Stimulated activated CD8-positive, alpha-beta memory T cell treated with anti-CD3 and anti-CD28 coated beads, Interleukin-2, amount 100 ng/mL, for 48 hours (primary cell): ENCODE measurements at regions not wholly inside any gene's neighbourhood (a gene's known extent, or its start where the extent isn't known, plus 50 kb on each side); places are given as distances from the start of the nearest gene placed in this dataset.

Source experiments
- DNase-seq, 2 donors: peaks; one replicate each; pipeline ENCODE4 v3.0.0-alpha.2; 2020; ENCODE audit warnings: low read depth in 2 of 2

DNA sequence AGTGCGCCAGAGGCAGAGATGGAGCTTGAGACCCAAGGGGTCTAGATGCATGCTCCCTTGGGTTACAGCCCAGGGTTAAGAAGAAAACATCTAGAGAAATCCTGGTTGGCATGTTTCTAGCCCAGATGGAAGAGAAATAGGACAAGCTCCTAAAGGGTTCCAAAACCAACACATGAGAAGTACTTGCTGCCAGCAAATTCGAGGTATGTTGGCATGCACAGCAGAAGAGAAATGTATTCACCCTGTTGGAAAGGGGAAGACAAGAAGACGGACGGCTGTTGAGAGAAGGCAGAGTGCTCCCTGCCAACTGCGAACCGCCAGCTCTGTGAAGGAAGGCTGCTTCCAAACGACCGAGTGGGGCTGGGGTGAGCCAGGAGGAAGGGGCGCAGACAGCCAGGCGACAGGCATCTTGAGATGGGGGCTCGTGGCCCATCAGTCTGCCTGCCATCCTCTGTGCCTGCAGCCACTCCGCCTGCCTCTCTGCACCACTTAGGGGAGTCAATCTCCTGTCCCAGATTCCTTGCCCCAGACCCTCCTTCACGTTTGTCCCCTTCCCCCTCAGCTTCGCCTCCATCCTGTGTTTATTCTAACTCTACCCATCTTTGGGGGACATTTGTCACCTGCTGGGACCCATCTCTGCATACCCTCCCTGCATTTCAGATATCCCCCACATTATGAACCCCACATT, 249.2 kb downstream of the CDC5L start:
- no peak for DNase-seq

DNA sequence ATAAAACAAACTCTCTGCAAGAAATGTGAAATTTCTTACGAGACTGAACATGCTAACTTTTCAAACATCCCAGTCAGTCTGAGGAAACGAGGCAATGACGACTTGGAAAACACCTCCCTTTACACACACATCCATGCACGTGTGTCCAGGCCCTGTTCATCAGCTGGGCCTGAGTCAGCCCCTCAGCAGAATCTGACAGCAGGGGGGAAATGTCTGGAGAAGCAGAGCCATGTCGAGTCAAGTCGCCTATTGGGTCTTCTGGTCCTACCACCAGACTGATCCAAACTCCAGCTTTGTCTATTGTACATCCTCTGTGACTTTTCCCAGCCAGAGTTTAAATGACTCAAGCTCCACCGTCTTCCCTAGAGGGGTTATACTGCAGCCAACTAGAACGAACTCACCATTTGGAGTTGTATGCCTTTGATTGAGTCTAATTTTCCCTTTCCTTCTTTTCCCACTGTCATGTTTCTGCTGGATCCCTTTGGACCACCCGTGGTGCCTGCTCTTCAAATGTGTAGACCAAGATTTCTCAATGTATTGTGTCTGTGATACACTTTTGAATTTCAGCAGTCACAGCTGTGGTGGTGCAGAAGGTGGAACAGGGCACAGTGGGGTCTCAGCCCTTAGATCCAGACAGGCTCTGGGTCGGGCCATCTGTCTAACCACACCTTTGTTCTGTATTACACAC, 254.0 kb downstream of the CDC5L start:
- DNase-seq = no peak

DNA sequence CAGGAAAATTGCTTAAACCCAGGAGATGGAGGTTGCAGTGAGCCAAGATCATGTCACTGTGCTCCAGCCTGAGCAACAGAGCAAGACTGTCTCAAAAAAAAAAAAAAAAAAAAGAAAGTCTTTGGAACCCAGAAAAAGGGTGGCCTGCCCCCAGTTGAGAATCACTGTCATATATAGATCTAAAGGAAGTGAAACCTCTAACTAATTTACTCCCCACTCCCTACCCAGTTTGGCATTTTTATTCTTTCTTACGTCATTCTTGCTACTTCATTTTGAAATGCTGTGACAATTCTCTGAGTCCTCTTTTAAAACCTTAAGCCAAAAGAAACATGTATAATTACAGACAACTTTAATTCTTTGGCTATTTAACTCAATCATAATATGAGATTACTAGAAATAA, 254.8 kb downstream of the CDC5L start:
- no peak for DNase-seq

DNA sequence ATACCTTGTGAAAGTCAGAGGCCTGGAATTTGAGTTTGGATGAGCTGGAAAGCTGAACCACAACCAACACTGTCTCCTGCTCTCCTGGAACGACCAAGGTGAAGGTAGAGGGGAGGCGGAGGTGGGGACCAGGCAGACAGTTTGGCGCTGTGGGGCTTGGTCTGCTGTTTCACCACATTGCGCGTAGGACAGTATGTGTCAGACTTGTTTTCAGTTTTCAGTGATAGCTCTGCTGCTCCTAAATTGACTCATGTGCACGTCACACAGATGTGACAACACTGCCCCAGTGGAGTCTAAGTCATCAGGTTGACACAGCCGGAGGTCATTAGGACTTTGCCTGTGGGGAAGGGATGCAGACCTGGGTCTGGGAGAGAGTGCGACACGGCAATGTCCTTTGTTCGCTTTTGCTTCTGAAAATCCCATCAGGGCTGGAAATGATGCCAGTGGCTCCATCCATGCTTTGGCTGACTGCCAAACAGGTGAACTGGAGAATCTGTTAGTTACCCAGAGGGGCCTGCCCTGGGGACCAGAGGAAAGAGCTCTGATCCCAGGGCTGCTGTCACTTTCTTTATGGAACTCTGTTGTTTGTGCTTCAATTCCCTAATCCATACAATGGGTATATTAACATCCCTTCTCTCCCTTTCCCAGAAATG, 255.5 kb downstream of the CDC5L start:
- peak; percentile 46 to 58 for DNase-seq

DNA sequence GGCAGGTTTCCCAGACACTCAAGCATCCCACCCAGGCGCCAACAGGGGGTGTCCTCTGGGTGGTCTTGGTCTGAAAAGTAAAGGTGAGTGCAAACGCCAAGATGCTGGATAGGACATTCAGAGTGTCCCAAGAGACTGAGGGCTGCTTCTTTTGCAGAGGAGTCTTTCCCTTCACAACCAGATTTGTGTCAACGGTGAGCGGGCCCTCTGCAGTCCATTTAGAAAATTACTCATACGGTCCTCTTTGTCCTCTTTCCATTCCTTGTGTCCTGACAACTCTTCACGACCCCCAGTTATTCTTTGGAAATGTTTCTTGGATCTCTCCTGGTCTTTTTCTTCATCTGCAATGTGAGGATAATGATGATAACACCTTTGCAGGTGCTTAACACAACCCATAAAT, 257.8 kb downstream of the CDC5L start:
- DNase-seq = no peak

DNA sequence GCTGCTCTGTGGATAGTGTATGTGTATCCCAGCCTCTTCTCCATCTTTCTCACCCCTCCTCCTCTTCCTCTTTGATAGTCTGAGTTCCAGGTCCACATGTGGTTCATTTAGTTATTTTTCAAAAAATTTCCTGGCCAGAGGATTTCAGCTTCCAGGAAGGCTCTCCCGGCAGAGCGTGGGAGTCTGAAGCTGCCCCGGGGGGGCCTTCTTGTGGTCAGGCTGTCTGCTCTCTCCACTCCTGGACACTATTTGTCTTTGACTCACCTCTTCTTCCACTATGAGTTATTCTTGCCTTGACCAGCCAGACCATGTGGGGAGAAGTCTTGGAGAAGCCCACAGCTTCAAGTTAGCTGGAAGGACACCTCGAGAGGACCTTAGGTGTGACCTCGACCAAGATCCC, 258.8 kb downstream of the CDC5L start:
- no peak for DNase-seq

DNA sequence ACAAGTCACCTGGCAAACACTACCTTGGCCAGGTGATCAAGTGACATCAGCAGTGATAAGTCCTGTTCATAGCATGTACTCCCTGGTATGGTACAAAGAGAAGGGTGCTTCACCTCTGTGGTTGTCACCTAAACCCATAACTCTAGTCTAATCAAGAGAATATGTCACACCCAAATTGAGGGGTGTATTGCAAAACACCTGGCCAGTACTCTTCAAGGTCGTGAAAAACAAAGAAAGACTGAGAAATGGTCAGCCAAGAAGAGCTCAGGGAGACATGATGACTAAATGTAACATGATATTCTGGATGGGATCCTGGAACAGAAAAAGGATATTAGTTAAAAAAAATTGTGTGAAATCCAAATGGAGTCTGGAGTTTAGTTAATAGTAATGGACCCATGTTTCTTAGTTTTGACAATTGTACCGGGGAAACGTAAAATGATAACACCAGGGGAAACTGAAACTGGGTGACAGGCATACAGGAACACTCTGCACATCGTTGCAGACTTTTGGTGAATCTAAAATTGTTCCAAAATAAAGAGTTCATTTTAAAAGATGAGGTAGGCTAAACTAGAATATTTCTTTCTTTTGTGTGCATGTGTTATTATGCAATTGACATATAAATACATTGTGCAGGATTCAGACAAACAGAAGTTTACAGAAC, 262.0 kb downstream of the CDC5L start:
- DNase-seq = no peak

DNA sequence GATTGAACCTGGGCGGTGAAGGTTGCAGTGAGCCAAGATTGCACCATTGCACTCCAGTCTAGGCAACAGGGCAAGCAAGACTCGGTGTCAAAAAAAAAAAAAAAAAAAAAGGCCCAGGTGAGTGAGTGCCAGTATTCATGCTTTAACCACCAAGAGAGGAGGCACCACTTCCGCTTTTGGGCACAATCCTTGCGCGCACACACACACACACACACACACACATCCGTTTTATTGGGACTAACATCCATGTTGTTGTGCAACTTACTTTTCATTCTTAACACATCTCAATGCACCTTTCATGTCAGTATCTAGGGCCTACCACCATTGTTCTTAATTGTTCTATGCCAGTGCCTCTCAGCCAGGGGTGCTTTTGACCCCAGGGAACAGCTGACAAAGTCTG, 263.0 kb downstream of the CDC5L start:
- DNase-seq = no peak

DNA sequence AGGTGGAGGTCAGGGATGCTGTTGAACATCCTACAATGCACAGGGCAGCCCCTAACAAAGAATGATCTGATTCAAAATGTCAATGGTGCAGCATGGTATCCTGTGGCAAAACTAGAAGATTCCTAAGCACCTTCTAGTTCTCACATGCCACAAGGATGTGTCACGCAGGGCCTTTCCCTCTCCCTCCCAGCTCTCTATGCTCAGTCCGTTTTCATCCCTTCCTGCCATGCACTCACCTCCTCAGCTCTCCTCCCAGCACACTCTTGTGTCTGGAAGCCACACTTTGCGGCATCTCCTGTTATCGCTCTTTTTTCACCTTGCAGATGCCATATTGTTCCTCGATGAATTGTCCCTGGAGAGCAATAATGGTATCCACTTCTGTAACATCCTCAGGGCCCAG, 263.4 kb downstream of the CDC5L start:
- no peak for DNase-seq

DNA sequence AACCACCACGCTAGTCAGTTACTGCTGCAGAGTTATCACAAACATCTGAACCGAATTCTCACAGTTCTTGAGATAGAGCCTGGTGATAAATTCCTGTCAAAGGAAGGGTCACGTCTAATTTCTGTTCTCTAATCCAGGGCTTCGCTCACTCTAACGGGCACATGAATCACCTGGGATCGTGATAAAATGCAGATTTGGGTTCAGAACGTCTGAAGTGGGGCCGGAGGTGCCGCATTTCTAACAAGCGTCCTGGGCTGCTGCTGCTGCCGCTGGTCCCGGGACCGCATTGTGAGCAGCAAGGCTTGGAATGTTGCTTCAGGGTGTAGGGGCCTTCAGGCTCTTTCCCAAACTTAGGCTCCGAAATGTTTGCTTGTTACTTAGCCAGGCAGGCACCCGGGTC, 264.1 kb downstream of the CDC5L start:
- DNase-seq = no peak

DNA sequence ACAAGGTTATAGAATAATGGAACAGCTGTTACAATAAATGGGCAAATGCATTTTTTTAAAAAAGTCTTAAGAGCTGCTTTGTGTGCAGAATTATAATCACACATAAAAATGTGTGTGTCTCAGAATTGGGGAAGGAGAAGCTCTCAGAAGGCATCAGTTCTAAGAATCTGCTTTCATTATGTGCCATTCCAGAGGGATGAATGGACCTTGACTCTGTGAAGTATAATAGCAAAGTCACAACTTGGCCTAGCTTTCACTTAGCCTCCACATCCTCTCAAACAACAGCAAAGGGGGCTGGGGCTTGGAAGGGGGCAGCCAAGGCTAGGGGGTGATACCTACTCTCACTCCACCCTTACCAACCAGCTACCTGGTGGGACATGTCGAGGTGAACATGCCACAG, 265.0 kb downstream of the CDC5L start:
- no peak for DNase-seq

DNA sequence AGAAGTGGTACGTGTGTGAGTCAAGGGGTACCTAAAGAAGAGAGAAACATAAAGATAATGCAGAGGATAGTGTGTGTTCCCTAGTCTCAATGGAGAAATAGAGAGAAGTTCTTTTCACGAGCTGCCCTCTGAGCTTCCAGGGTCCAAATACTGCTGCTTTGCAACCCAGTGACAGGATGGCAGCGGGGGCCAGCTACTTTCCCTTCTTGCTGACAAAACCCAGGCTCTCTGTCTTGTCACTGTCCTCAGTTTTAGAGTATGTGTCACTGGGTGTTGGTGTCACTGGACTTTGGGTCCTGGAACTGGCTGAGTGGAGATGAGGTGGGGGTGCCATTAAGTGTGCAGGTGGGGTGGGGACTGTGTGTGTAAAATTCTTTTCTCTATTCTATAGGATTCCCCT, 265.6 kb downstream of the CDC5L start:
- no peak for DNase-seq

DNA sequence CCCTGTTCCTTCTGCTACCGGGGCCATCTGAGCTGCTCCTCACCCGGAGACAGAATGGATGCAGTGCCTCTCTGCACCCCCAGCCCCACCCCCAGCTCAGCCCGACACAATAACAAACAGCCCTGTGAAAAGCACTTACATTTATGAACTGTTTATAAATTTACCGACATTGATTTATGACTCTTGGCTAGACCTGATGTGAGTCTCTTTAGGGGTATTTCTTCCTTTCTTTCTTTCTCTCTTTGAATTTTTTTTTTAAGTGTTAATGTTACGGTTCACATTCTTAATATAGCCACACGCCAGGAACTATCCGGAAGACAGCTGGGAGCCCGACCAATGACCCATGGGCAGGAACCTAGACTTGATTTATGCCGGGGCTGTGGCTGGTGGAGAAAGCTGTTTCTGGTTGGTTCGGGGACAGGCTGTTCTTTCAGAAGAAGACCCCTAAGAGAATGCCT, 266.3 kb downstream of the CDC5L start:
- no peak for DNase-seq

DNA sequence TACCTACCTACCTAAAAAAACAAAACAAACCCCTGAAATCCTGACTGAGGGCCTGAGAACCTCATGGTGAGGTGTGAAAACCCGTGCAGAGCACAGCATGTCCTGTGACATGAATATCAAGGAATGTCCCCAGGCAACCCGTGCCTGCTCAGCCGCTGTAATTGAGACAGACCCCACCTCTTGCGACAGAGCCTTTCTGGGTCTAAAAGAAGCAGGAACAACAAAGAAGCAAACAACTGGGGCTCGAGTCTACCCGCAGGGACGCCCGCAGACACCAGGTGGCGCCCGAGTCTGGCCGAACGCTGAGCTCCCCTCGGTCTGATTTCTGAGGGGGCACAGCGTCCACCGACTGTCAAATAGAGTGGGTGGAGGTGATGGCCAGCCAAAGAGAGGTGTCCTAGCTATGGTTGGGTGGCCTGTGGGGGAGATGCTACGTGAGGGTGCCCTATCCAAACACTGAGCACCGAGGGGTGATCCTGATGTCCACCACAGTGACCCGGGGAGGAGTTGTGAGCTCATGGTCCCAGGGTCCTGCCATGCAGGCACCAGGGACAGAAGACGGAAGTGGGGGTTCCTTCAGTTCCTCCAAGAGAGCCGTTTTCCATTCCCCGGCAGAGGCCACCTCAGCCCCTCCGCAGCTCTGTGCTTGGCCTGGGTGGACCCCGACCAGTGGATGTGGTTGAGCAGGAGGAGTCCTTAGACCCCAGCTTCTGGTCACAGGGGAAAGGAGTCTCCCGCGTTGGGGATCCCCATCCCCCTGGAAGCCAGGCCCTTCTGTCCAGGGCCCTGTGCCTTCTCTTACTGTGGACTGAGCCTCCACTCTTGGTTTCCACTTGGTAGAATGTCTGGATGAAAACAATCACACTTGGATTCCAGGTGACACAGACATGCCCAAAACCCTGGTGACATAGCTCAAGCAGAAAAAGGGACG, 268.2 kb downstream of the CDC5L start:
- peak; percentile 78 for DNase-seq

DNA sequence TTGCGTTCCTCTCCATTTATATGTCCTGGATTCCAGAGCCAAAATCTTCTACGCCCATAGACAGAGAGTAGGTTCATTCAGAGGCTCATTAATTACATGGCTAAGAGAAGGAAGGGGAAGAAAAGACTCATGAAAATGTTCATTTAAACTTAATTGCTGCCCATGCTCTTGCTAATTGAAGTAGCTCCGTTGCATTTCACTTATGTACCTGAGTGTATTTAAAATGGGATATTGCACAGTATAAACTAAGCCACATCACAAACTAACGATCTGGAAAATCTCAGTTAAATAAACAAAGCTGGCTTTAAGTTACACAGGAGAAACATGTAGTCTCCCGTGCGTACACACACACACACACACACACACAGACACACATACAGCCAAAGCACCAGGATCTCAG, 269.2 kb downstream of the CDC5L start:
- no peak for DNase-seq

DNA sequence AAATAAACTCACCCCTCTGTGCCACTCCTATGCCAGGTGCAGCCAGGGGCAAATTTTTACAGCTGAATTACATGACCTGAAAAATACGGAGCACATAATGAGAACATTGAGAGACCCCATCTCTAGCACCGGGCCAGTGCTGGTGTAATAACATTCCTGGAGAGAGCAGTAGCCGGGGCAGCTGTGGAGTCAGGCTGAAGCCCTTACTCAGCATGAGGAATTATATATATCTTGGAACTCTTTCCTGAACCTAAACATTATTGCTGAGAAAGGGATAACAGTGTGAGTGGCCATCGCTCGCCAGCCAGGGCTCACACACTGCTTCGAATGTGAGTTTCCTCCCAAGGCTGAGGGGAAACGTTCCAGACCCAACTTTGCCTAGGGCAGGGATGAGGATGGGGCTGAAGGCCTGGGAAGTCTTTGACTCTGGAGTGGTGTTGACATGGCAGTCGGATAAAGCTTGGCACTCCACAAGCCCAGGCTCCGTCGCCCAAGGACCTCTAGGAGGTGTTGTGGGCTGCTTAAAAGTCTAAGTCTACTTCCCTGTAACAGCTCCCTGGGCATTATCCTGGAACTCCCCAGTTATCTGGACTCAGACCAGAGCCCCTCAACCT, 269.8 kb downstream of the CDC5L start:
- DNase-seq = no peak

DNA sequence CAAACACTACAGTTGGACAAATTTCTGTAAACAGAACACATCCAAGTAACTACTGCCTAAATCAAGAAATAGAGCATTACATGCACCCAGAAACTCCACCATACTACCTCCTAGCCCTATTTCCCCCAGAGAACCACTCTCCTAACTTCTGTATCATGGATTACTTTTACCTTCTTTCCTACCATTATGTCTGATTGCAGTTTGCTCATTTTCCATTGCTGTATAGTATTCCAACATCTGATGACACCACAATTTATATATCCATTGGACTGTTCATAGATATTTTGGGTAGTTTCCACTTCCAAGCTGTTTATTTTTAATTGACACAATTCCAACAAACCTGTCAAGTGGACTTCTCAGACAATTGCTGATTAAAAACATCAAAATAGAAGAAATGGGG, 271.1 kb downstream of the CDC5L start:
- DNase-seq = no peak

DNA sequence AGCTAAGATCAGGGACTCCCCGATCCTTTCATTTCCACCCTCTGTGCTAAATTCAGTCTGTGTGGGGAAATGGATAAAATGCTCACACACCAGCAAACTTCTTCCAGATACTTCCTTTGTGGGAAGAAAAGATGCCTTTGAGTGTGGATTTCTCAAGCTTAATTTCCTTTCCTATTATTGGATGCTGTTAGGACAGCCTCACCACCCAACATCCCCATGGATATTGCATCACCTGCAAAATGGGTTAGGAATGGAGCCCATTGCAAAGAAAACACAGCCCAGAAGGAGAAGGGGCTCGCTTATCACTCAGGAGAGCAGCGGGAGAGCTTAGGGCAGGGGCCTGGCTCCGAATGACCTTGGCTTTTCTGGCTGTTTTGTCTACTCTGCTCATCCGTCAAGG, 272.2 kb downstream of the CDC5L start:
- DNase-seq = no peak

DNA sequence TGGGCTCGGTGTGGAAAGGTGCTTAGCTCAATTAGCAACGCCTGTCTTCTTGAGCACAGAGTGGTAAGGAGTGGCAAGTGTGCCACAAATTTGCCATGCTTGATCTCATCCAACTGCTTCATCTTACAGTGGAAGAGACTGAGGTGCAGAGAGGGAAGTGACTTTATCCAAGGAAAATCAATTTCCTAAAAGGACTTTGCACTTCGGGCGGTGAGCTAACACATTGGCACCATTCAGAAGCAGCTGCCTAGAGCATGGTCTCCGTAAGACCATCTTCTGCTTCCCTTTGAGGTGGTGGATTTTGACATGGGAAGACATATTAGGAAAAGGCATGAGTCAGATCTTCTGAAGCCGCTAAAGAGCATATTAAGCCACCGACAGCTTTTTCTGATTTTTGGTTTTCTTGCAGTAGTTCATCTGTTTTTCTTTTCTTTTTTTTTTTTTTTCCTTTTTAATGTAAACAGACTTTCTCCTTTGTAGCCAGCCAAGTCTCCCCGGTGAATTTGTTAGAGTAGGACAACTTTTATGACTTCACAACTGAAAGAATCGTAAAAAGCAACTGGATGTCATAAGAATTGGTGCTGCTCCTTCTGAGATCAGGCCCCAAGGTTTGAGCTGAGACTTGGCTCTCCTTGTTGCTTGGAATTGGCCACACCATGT, 273.2 kb downstream of the CDC5L start:
- no peak for DNase-seq

DNA sequence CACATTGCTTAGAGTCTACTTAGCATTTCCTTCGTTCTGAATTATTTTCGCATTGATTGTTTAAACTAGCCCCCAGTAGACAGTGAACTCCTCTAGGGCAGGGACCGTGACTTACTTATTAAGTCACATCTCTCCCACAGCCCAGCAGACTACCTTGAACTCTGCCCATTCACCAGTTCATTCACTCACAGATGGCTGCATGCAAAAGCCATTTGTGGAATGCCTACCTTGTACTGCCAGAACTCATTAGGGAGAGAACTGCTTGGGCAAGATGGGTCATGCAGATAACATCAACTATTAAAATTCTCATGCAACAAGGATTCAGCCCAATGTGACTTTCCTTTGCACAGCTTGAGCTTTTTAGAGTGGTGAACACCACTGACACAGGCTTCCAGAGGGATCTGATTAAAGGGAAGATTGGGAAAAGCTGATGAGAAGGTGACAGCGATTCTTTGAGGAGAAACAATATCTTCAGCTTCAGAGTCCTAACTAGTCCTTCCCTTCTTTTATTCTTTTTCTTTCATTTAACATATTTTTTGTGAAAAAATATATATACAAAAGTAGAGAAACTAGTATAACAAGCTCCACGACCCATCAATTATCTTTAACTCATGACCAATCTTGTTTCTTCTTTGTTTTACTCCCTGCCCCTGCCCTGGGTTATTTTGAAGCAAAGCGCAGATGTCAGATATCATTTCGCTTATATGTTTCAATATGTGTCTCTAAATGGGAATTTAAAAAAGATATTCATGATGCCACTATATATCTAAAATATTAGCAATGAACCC, 273.9 kb downstream of the CDC5L start:
- DNase-seq = no peak
